GM23338 (cell line): ENCODE measurements at regions not wholly inside any gene's neighbourhood (a gene's known extent, or its start where the extent isn't known, plus 50 kb on each side); places are given as distances from the start of the nearest gene placed in this dataset.

Experiments used
- ATAC-seq: fragments of 200-7000 bp; cut with Tn5 transposase; 3 replicates; pipeline ENCODE4 v1.9.1; 2020
- DNase-seq: peaks from one replicate; pipeline ENCODE4 v3.0.0-alpha.2; 2015; ENCODE audit warnings: low spot score
- H2AFZ ChIP-seq: fragments of 200-600 bp; sonication (generic); 2 replicates; pipeline ENCODE4 v1.8.0; 2016; ENCODE audit warnings: antibody characterized with exemption, mild to moderate bottlenecking, moderate library complexity
- H3F3A ChIP-seq: fragments of 200-600 bp; sonication (generic); replicated peaks from 2 replicates; pipeline ENCODE4 v1.8.0; 2017; ENCODE audit warnings: antibody characterized with exemption, mixed run types, low read depth
- H3K27ac ChIP-seq: fragments of 200-600 bp; sonication (generic); 2 replicates; pipeline ENCODE4 v1.6.1; 2016; ENCODE audit warnings: low read depth
- H3K27me3 ChIP-seq: fragments of 200-600 bp; sonication (generic); 2 replicates; pipeline ENCODE4 v1.8.0; 2016; ENCODE audit warnings: mild to moderate bottlenecking, mixed run types, moderate library complexity; ENCODE audit not compliant: insufficient read depth
- H3K36me3 ChIP-seq: fragments of 200-600 bp; sonication (generic); 2 replicates; pipeline ENCODE4 v1.8.0; 2016; ENCODE audit warnings: mild to moderate bottlenecking; ENCODE audit not compliant: insufficient read depth
- H3K4me1 ChIP-seq: fragments of 200-600 bp; sonication (generic); 2 replicates; pipeline ENCODE4 v1.8.0; 2016; ENCODE audit warnings: mild to moderate bottlenecking, moderate library complexity; ENCODE audit not compliant: insufficient read depth
- H3K4me2 ChIP-seq: fragments of 200-600 bp; sonication (generic); 2 replicates; pipeline ENCODE4 v1.7.1; 2017; ENCODE audit warnings: mixed run types
- H3K4me3 ChIP-seq: fragments of 200-600 bp; sonication (generic); 2 replicates; pipeline ENCODE4 v1.6.1; 2016; ENCODE audit warnings: mixed run types
- H3K79me2 ChIP-seq: fragments of 200-600 bp; sonication (generic); replicated peaks from 2 replicates; pipeline ENCODE4 v1.8.0; 2017; ENCODE audit warnings: mild to moderate bottlenecking; ENCODE audit not compliant: insufficient read depth
- H3K9me2 ChIP-seq: fragments of 200-600 bp; sonication (generic); 2 replicates; pipeline ENCODE4 v1.8.0; 2017; ENCODE audit not compliant: insufficient read depth
- H4K20me1 ChIP-seq: fragments of 200-600 bp; sonication (generic); replicated peaks from 2 replicates; pipeline ENCODE4 v1.8.0; 2017; ENCODE audit warnings: mild to moderate bottlenecking; ENCODE audit not compliant: insufficient read depth
- H3K27ac Mint-ChIP-seq: 2 replicates; pipeline ENCODE4 v1.8.0; 2020; ENCODE audit warnings: inconsistent platforms, mild to moderate bottlenecking, moderate library complexity, mixed read lengths
- H3K27me3 Mint-ChIP-seq: 3 replicates; pipeline ENCODE4 v1.8.0; 2022; ENCODE audit warnings: low read depth, mild to moderate bottlenecking, moderate library complexity, mixed read lengths, inconsistent platforms; ENCODE audit not compliant: insufficient read depth, poor library complexity
- H3K36me3 Mint-ChIP-seq: 3 replicates; pipeline ENCODE4 v1.8.0; 2021; ENCODE audit warnings: low read depth, mild to moderate bottlenecking, inconsistent platforms, moderate library complexity, mixed read lengths
- H3K4me1 Mint-ChIP-seq: 3 replicates; pipeline ENCODE4 v1.8.0; 2020; ENCODE audit warnings: mild to moderate bottlenecking, inconsistent platforms, mixed read lengths
- H3K4me3 Mint-ChIP-seq: 3 replicates; pipeline ENCODE4 v1.8.0; 2021; ENCODE audit warnings: moderate library complexity, mild to moderate bottlenecking, inconsistent platforms, mixed read lengths
- H3K9me3 Mint-ChIP-seq: 3 replicates; pipeline ENCODE4 v1.8.0; 2020; ENCODE audit warnings: moderate library complexity, mild to moderate bottlenecking, inconsistent platforms, mixed read lengths
- ETS1 ChIP-seq: IDR thresholded peaks from 2 replicates; pipeline ENCODE4 v1.6.1; 2016; ENCODE audit warnings: antibody characterized with exemption
- EZH2 ChIP-seq: fragments of 200-600 bp; sonication (generic); IDR thresholded peaks from one replicate; pipeline ENCODE4 v1.8.0; 2017; ENCODE audit warnings: antibody characterized with exemption, mild to moderate bottlenecking, low read depth; ENCODE audit not compliant: unreplicated experiment
- EZH2phosphoT487 ChIP-seq: fragments of 200-600 bp; sonication (generic); IDR thresholded peaks from one replicate; pipeline ENCODE4 v1.8.1; 2018; ENCODE audit warnings: antibody characterized with exemption; ENCODE audit not compliant: unreplicated experiment
- NANOG ChIP-seq: IDR thresholded peaks from 2 replicates; pipeline ENCODE4 v1.6.1; 2016; ENCODE audit warnings: antibody characterized with exemption, borderline replicate concordance
- ZNF114 ChIP-seq: fragments of 250-450 bp; sonication (Bioruptor Pico); IDR thresholded peaks from 2 replicates; pipeline ENCODE4 v1.5.0; 2020; ENCODE audit warnings: mild to moderate bottlenecking, moderate library complexity
- TF ChIP-seq, protein P1 (sequence below): IDR thresholded peaks from one replicate; pipeline ENCODE4 v1.6.1; 2018; ENCODE audit warnings: antibody characterized with exemption; ENCODE audit not compliant: unreplicated experiment
- TF ChIP-seq, protein P2 (sequence below): fragments of 250-450 bp; sonication (Bioruptor Pico); IDR thresholded peaks from 2 replicates; pipeline ENCODE4 v1.5.0; 2020; ENCODE audit warnings: mild to moderate bottlenecking, moderate library complexity

- DNase-seq (no peak), ATAC-seq (no peak)
- H3K36me3 ChIP-seq, result no peaks in the 10 kb centered on the region
- peaks cover 13% of the 10 kb centered on the region for H3K36me3 Mint-ChIP-seq
- H4K20me1 ChIP-seq, result no peaks in the 10 kb centered on the region
- H3K4me3 Mint-ChIP-seq, result no peak overlapping the region
- no peak for TF ChIP-seq NANOG
- no peak for TF ChIP-seq EZH2
- TF ChIP-seq ETS1, result no peak
- TF ChIP-seq ZNF114 (CRISPR knock-in tag), result no peak
- TF ChIP-seq EZH2phosphoT487, result no peak
- TF ChIP-seq, protein P1, sequence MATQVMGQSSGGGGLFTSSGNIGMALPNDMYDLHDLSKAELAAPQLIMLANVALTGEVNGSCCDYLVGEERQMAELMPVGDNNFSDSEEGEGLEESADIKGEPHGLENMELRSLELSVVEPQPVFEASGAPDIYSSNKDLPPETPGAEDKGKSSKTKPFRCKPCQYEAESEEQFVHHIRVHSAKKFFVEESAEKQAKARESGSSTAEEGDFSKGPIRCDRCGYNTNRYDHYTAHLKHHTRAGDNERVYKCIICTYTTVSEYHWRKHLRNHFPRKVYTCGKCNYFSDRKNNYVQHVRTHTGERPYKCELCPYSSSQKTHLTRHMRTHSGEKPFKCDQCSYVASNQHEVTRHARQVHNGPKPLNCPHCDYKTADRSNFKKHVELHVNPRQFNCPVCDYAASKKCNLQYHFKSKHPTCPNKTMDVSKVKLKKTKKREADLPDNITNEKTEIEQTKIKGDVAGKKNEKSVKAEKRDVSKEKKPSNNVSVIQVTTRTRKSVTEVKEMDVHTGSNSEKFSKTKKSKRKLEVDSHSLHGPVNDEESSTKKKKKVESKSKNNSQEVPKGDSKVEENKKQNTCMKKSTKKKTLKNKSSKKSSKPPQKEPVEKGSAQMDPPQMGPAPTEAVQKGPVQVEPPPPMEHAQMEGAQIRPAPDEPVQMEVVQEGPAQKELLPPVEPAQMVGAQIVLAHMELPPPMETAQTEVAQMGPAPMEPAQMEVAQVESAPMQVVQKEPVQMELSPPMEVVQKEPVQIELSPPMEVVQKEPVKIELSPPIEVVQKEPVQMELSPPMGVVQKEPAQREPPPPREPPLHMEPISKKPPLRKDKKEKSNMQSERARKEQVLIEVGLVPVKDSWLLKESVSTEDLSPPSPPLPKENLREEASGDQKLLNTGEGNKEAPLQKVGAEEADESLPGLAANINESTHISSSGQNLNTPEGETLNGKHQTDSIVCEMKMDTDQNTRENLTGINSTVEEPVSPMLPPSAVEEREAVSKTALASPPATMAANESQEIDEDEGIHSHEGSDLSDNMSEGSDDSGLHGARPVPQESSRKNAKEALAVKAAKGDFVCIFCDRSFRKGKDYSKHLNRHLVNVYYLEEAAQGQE, result no peak
- H3F3A ChIP-seq, result no peaks in the 10 kb centered on the region
- H3K79me2 ChIP-seq, result no peaks in the 10 kb centered on the region
- H3K4me1 Mint-ChIP-seq, result peaks cover 19% of the 10 kb centered on the region
- H3K27ac ChIP-seq, result no peak overlapping the region
- peaks cover 8% of the 10 kb centered on the region for H3K9me3 Mint-ChIP-seq
- H3K9me2 ChIP-seq, result no peaks in the 10 kb centered on the region
- H3K27ac Mint-ChIP-seq, result no peak overlapping the region
- H2AFZ ChIP-seq, result no peak overlapping the region
- peaks cover 31% of the 10 kb centered on the region for H3K4me1 ChIP-seq
- H3K27me3 ChIP-seq, result no peaks in the 10 kb centered on the region
- no peak overlapping the region for H3K4me3 ChIP-seq
- H3K27me3 Mint-ChIP-seq, result no peaks in the 10 kb centered on the region
- H3K4me2 ChIP-seq, result no peak overlapping the region
These were observed 579.2 kb upstream of the ADGRL2 start for GRCh38 chr1:81221564-81221963.

DNA sequence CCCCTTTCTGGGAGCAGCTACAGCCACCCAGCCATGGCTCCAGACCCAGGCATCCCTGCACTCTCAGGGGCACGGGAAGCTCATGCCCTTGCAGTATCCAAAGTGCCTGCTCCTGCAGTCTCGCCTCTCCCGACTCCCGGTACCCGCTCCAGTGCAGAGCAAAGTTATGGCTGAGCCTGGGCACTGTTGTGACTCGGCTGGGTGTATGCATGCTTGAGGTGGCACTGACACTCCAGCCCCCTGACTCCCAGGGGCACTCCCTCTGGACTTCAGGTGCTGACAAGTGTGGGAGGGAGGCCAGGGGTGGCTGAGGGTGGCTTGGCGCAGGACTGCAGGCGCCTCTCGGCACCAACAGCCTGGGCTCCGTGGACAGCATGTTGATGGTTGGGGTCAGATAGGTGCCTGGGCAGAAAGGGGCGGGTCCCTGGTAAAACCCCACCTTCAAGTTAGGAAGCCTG, 580.1 kb upstream of the ADGRL2 start:
- Histone ChIP-seq H3K79me2 (no peaks in the 10 kb centered on the region), H4K20me1 (no peaks in the 10 kb centered on the region), H3F3A (no peaks in the 10 kb centered on the region), H3K36me3 (no peaks in the 10 kb centered on the region), H3K27ac (no peak overlapping the region), H3K9me2 (no peaks in the 10 kb centered on the region), H3K4me3 (no peak overlapping the region), H3K4me1 (peaks cover 25% of the 10 kb centered on the region), H2AFZ (no peak overlapping the region), H3K27me3 (no peaks in the 10 kb centered on the region), H3K4me2 (no peak overlapping the region)
- Mint-ChIP-seq H3K36me3 (peaks cover 13% of the 10 kb centered on the region), H3K27me3 (no peaks in the 10 kb centered on the region), H3K4me1 (peaks cover 14% of the 10 kb centered on the region), H3K4me3 (no peak overlapping the region), H3K27ac (no peak overlapping the region), H3K9me3 (peaks cover 8% of the 10 kb centered on the region)
- TF ChIP-seq ETS1 (no peak), ZNF114 (CRISPR knock-in tag) (no peak)
- TF ChIP-seq, protein P2, sequence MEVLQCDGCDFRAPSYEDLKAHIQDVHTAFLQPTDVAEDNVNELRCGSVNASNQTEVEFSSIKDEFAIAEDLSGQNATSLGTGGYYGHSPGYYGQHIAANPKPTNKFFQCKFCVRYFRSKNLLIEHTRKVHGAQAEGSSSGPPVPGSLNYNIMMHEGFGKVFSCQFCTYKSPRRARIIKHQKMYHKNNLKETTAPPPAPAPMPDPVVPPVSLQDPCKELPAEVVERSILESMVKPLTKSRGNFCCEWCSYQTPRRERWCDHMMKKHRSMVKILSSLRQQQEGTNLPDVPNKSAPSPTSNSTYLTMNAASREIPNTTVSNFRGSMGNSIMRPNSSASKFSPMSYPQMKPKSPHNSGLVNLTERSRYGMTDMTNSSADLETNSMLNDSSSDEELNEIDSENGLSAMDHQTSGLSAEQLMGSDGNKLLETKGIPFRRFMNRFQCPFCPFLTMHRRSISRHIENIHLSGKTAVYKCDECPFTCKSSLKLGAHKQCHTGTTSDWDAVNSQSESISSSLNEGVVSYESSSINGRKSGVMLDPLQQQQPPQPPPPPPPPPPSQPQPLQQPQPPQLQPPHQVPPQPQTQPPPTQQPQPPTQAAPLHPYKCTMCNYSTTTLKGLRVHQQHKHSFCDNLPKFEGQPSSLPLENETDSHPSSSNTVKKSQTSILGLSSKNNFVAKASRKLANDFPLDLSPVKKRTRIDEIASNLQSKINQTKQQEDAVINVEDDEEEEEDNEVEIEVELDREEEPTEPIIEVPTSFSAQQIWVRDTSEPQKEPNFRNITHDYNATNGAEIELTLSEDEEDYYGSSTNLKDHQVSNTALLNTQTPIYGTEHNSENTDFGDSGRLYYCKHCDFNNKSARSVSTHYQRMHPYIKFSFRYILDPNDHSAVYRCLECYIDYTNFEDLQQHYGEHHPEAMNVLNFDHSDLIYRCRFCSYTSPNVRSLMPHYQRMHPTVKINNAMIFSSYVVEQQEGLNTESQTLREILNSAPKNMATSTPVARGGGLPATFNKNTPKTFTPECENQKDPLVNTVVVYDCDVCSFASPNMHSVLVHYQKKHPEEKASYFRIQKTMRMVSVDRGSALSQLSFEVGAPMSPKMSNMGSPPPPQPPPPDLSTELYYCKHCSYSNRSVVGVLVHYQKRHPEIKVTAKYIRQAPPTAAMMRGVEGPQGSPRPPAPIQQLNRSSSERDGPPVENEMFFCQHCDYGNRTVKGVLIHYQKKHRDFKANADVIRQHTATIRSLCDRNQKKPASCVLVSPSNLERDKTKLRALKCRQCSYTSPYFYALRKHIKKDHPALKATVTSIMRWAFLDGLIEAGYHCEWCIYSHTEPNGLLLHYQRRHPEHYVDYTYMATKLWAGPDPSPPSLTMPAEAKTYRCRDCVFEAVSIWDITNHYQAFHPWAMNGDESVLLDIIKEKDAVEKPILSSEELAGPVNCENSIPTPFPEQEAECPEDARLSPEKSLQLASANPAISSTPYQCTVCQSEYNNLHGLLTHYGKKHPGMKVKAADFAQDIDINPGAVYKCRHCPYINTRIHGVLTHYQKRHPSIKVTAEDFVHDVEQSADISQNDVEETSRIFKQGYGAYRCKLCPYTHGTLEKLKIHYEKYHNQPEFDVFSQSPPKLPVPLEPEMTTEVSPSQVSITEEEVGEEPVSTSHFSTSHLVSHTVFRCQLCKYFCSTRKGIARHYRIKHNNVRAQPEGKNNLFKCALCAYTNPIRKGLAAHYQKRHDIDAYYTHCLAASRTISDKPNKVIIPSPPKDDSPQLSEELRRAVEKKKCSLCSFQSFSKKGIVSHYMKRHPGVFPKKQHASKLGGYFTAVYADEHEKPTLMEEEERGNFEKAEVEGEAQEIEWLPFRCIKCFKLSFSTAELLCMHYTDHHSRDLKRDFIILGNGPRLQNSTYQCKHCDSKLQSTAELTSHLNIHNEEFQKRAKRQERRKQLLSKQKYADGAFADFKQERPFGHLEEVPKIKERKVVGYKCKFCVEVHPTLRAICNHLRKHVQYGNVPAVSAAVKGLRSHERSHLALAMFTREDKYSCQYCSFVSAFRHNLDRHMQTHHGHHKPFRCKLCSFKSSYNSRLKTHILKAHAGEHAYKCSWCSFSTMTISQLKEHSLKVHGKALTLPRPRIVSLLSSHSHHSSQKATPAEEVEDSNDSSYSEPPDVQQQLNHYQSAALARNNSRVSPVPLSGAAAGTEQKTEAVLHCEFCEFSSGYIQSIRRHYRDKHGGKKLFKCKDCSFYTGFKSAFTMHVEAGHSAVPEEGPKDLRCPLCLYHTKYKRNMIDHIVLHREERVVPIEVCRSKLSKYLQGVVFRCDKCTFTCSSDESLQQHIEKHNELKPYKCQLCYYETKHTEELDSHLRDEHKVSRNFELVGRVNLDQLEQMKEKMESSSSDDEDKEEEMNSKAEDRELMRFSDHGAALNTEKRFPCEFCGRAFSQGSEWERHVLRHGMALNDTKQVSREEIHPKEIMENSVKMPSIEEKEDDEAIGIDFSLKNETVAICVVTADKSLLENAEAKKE, result no peak
- ATAC-seq (no peak), DNase-seq (no peak)
